ENCODE measurements at regions not wholly inside any gene's neighbourhood (a gene's known extent, or its start where the extent isn't known, plus 50 kb on each side); places are given as distances from the start of the nearest gene placed in this dataset.

- TF ChIP-seq CTCF (IDR thresholded peaks at IDR 0.05) = no peak
- TF ChIP-seq POLR2A (IDR thresholded peaks at IDR 0.05) = no peak
These were observed 77.3 kb upstream of the AKT3 start for GRCh38 chr1:243927381-243927780.
